ENCODE measurements at regions not wholly inside any gene's neighbourhood (a gene's known extent, or its start where the extent isn't known, plus 50 kb on each side); places are given as distances from the start of the nearest gene placed in this dataset.
"Not testable (repeated sequence)": the region's sequence is repeated elsewhere in the genome, so short reads cannot be mapped to it uniquely, and the experiment has no call there.

DNA sequence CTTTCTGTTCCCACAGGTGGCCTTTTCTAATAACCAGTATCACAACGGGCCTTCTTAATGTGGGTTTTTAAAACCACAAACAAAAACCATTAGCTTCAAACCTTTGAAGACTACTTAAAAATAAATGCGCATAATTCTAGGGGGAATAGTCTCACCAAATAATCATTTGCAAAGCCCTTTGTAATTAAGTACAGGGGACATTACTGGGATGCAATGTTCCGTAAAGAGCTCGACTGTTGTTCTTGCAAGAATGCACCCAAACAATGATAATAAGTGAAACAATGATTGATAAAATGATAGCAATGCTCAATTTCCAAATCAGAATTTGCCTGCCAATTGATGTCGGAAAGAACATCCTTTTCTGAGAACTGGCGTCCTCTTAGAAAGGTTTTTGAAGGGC, 589.1 kb upstream of the ADARB2 start:
- TF ChIP-seq POLR2AphosphoS5 (IDR thresholded peaks at IDR 0.05) (no peak), POLR2A (IDR thresholded peaks at IDR 0.05) (no peak), EP300 (IDR thresholded peaks at IDR 0.05) (no peak)
- TF ChIP-seq, protein P1, sequence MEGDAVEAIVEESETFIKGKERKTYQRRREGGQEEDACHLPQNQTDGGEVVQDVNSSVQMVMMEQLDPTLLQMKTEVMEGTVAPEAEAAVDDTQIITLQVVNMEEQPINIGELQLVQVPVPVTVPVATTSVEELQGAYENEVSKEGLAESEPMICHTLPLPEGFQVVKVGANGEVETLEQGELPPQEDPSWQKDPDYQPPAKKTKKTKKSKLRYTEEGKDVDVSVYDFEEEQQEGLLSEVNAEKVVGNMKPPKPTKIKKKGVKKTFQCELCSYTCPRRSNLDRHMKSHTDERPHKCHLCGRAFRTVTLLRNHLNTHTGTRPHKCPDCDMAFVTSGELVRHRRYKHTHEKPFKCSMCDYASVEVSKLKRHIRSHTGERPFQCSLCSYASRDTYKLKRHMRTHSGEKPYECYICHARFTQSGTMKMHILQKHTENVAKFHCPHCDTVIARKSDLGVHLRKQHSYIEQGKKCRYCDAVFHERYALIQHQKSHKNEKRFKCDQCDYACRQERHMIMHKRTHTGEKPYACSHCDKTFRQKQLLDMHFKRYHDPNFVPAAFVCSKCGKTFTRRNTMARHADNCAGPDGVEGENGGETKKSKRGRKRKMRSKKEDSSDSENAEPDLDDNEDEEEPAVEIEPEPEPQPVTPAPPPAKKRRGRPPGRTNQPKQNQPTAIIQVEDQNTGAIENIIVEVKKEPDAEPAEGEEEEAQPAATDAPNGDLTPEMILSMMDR (IDR thresholded peaks at IDR 0.05), result no peak
- intact Hi-C loops (cut with DNase I), result no loop called here
- 77 to 85% methylated on average over 6 of the region's 6 CpGs for WGBS, 2 donors

DNA sequence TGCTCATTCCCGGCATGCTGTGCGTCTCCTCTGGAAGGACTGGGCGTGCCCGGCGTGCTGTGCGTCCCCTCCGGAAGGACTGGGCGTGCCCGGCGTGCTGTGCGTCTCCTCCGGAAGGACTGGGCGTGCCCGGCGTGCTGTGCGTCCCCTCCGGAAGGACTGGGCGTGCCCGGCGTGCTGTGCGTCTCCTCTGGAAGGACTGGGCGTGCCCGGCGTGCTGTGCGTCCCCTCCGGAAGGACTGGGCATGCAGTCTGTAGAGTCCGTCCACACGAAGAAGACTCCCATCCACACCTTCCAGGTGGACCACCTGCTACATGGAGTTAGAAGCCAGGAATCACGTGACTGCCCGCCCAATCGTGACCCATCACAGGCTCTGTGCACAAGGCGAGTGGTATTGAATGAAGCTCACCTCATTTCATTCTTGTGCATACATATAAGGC, 577.7 kb upstream of the ADARB2 start:
- intact Hi-C loops (cut with DNase I); DNase-seq; H3K4me3 ChIP-seq; H3K27me3 ChIP-seq; H3K9me3 ChIP-seq; H3K27ac ChIP-seq; H3K36me3 ChIP-seq; H3K4me1 ChIP-seq: not testable (repeated sequence)
- WGBS, 2 donors, result 87 to 92% methylated on average over 32 of the region's 32 CpGs

More for the DNA sequence above, 589.1 kb upstream of the ADARB2 start:
- no peak for DNase-seq
- no peaks in the 10 kb centered on the region for H3K27me3 ChIP-seq
- no peaks in the 10 kb centered on the region for H3K36me3 ChIP-seq
- no peaks in the 10 kb centered on the region for H3K9me3 ChIP-seq
- no peaks in the 10 kb centered on the region for H3K4me1 ChIP-seq
- no peak overlapping the region for H3K27ac ChIP-seq
- no peak overlapping the region for H3K4me3 ChIP-seq

- intact Hi-C loops (cut with DNase I), result no loop called here
- Histone ChIP-seq H3K27me3 (no peaks in the 10 kb centered on the region), H3K27ac (no peak overlapping the region), H3K9me3 (no peaks in the 10 kb centered on the region), H3K36me3 (no peaks in the 10 kb centered on the region), H3K4me1 (no peaks in the 10 kb centered on the region), H3K4me3 (no peak overlapping the region)
- WGBS, 2 donors, result 89 to 95% methylated on average over 1 of the region's 1 CpG
- DNase-seq, result no peak
- no peak for TF ChIP-seq POLR2AphosphoS5 (IDR thresholded peaks at IDR 0.05)
Measured at GRCh38 chr10:2306081-2306480, 568.8 kb upstream of the ADARB2 start.

DNA sequence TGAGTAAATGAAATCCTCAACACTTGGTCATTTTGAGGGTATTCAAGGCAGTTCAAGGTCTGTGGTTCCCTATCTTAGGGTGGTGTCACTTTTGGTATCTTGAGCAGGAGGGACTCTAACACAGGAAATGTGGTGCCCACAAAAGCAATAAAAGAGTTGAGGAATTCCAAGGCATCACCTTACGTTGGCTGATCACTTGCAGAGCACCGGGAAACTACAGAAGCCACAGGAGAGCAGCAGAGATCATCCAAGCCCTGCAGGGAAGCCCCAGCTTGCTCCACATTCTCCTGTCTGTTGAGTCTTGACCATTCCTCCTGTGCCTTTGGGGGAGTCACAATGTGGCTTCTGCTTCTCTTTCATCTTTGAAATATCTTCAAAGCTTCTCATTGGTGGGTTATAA, 565.8 kb upstream of the ADARB2 start:
- H3K36me3 ChIP-seq, result no peaks in the 10 kb centered on the region
- DNase-seq, result no peak
- H3K4me1 ChIP-seq, result no peaks in the 10 kb centered on the region
- intact Hi-C loops (cut with DNase I), result no loop called here
- H3K27ac ChIP-seq, result no peak overlapping the region
- no peaks in the 10 kb centered on the region for H3K27me3 ChIP-seq
- TF ChIP-seq, protein P1 (IDR thresholded peaks at IDR 0.05), result no peak
- TF ChIP-seq POLR2A (IDR thresholded peaks at IDR 0.05), result no peak
- TF ChIP-seq POLR2AphosphoS5 (IDR thresholded peaks at IDR 0.05), result no peak
- TF ChIP-seq EP300 (IDR thresholded peaks at IDR 0.05), result no peak
- H3K4me3 ChIP-seq, result no peak overlapping the region
- no peaks in the 10 kb centered on the region for H3K9me3 ChIP-seq
- WGBS, 2 donors, result 58 to 70% methylated on average over 2 of the region's 2 CpGs

DNA sequence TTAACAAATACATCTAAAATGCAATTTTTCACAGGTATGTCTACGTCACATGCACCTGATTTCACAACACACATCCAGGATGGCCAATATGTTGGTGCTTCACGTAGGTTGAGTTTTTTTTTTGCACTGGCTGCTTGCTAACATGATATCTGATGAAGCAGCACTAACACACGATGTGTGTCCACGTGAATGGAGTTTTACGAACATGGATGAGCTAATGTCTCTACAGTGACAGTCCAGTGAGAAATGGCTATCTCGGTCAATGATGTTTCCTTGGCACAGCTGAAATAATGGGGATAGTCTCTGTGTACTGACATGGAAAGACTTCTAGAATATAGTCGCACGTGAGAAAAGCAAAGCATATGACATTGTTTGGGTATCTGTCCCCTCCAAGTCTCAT, 563.9 kb upstream of the ADARB2 start:
- Histone ChIP-seq H3K36me3 (no peaks in the 10 kb centered on the region), H3K4me3 (no peak overlapping the region), H3K27me3 (no peaks in the 10 kb centered on the region), H3K9me3 (no peaks in the 10 kb centered on the region), H3K27ac (no peak overlapping the region), H3K4me1 (no peaks in the 10 kb centered on the region)
- intact Hi-C loops (cut with DNase I), result no loop called here
- 90 to 94% methylated on average over 8 of the region's 8 CpGs for WGBS, 2 donors
- DNase-seq, result no peak
- TF ChIP-seq POLR2AphosphoS5 (IDR thresholded peaks at IDR 0.05) (no peak), POLR2A (IDR thresholded peaks at IDR 0.05) (no peak), EP300 (IDR thresholded peaks at IDR 0.05) (no peak)
- TF ChIP-seq, protein P1 (IDR thresholded peaks at IDR 0.05), result no peak

- TF ChIP-seq, protein P1 (IDR thresholded peaks at IDR 0.05), result no peak
- TF ChIP-seq EP300 (IDR thresholded peaks at IDR 0.05) (no peak), POLR2A (IDR thresholded peaks at IDR 0.05) (no peak), POLR2AphosphoS5 (IDR thresholded peaks at IDR 0.05) (no peak)
- no peaks in the 10 kb centered on the region for H3K4me1 ChIP-seq
- no peak for DNase-seq
- no peaks in the 10 kb centered on the region for H3K9me3 ChIP-seq
- H3K36me3 ChIP-seq, result no peaks in the 10 kb centered on the region
- no peaks in the 10 kb centered on the region for H3K27me3 ChIP-seq
- WGBS, 2 donors, result 73 to 75% methylated on average over 3 of the region's 3 CpGs
- no peak overlapping the region for H3K27ac ChIP-seq
- H3K4me3 ChIP-seq, result no peak overlapping the region
- intact Hi-C loops (cut with DNase I), result no loop called here
Measured at GRCh38 chr10:2300231-2300630, 562.9 kb upstream of the ADARB2 start.

All from sigmoid colon (tissue), 6 donors.